HG03521 (cell line): ENCODE measurements at regions not wholly inside any gene's neighbourhood (a gene's known extent, or its start where the extent isn't known, plus 50 kb on each side); places are given as distances from the start of the nearest gene placed in this dataset.

ENCODE experiments used
- ATAC-seq: cut with Tn5 transposase; IDR thresholded peaks from one replicate; pipeline ENCODE4 v1.9.1; 2021; ENCODE audit warnings: mild to moderate bottlenecking, moderate library complexity; ENCODE audit not compliant: unreplicated experiment

- no peak for ATAC-seq
These were observed 118.2 kb upstream of the C7orf33 start for GRCh38 chr7:148472406-148472805.

GRCh38 chr7:148473703-148474480 is 116.7 kb upstream of the C7orf33 start:
- no peak for ATAC-seq

GRCh38 chr7:148474481-148475025 is 116.0 kb upstream of the C7orf33 start:
- ATAC-seq: no peak

GRCh38 chr7:148478551-148478950 is 112.0 kb upstream of the C7orf33 start:
- no peak for ATAC-seq

GRCh38 chr7:148480479-148481146 is 110.0 kb upstream of the C7orf33 start:
- ATAC-seq: no peak

- ATAC-seq: no peak
These were observed 109.4 kb upstream of the C7orf33 start for GRCh38 chr7:148481147-148481526.

- no peak for ATAC-seq
These were observed 108.5 kb upstream of the C7orf33 start for GRCh38 chr7:148481971-148482626.

- no peak for ATAC-seq
These were observed 106.9 kb upstream of the C7orf33 start for GRCh38 chr7:148483515-148484308.

GRCh38 chr7:148484486-148484885 is 106.1 kb upstream of the C7orf33 start:
- no peak for ATAC-seq

- ATAC-seq: no peak
These were observed 104.9 kb upstream of the C7orf33 start for GRCh38 chr7:148485618-148486017.

- no peak for ATAC-seq
These were observed 103.6 kb upstream of the C7orf33 start for GRCh38 chr7:148486937-148487336.

- ATAC-seq: no peak
These were observed 102.7 kb upstream of the C7orf33 start for GRCh38 chr7:148487912-148488311.

- ATAC-seq: no peak
These were observed 100.9 kb upstream of the C7orf33 start for GRCh38 chr7:148489678-148490077.

- no peak for ATAC-seq
These were observed 98.3 kb upstream of the C7orf33 start for GRCh38 chr7:148492157-148492860.

GRCh38 chr7:148495605-148496004 is 95.0 kb upstream of the C7orf33 start:
- no peak for ATAC-seq

- no peak for ATAC-seq
These were observed 89.6 kb upstream of the C7orf33 start for GRCh38 chr7:148500978-148501377.

- no peak for ATAC-seq
These were observed 86.6 kb upstream of the C7orf33 start for GRCh38 chr7:148503900-148504487.

- no peak for ATAC-seq
These were observed 84.8 kb upstream of the C7orf33 start for GRCh38 chr7:148505645-148506375.

GRCh38 chr7:148507064-148507573 is 83.4 kb upstream of the C7orf33 start:
- ATAC-seq: peak; percentile 97
